ENCODE measurements at regions not wholly inside any gene's neighbourhood (a gene's known extent, or its start where the extent isn't known, plus 50 kb on each side); places are given as distances from the start of the nearest gene placed in this dataset.

GRCh38 chr14:85276979-85277228, 253.0 kb upstream of the FLRT2 start:
- TF ChIP-seq CTCF (IDR thresholded peaks at IDR 0.05) (no peak), POLR2AphosphoS5 (IDR thresholded peaks at IDR 0.05; ENCODE audit: insufficient read depth in 1 of 2, low read depth in 1 of 2) (no peak), POLR2A (IDR thresholded peaks at IDR 0.05) (no peak)

All from vagina (tissue), 2 donors.